H9 (cell line): ENCODE measurements at regions not wholly inside any gene's neighbourhood (a gene's known extent, or its start where the extent isn't known, plus 50 kb on each side); places are given as distances from the start of the nearest gene placed in this dataset.

ENCODE experiments used
- DNase-seq: peaks from one replicate; pipeline ENCODE4 v3.0.0-alpha.2; 2017
- H2AFZ ChIP-seq: one replicate; pipeline ENCODE4 v1.6.1; 2013; ENCODE audit warnings: mild to moderate bottlenecking, low read length, control low read depth, moderate library complexity
- H2AK5ac ChIP-seq: 2 replicates; pipeline ENCODE4 v1.6.1; 2013; ENCODE audit warnings: low read length, control low read depth, mixed read lengths; ENCODE audit not compliant: insufficient read length
- H2BK120ac ChIP-seq: one replicate; pipeline ENCODE4 v1.6.1; 2013; ENCODE audit warnings: low read depth, mild to moderate bottlenecking, low read length, control low read depth, inconsistent platforms; ENCODE audit not compliant: poor library complexity, severe bottlenecking
- H2BK12ac ChIP-seq: 2 replicates; pipeline ENCODE4 v1.6.1; 2013; ENCODE audit warnings: low read length, control low read depth, mixed read lengths, low read depth; ENCODE audit not compliant: insufficient read length
- H2BK15ac ChIP-seq: 2 replicates; pipeline ENCODE4 v1.6.1; 2013; ENCODE audit warnings: low read depth, low read length, control low read depth
- H2BK20ac ChIP-seq: one replicate; pipeline ENCODE4 v1.6.1; 2013; ENCODE audit warnings: low read depth, mild to moderate bottlenecking, low read length, control low read depth, inconsistent platforms; ENCODE audit not compliant: poor library complexity, severe bottlenecking
- H2BK5ac ChIP-seq: 2 replicates; pipeline ENCODE4 v1.6.1; 2013; ENCODE audit warnings: low read length, control low read depth, mixed read lengths; ENCODE audit not compliant: insufficient read length
- H3K14ac ChIP-seq: 2 replicates; pipeline ENCODE4 v1.6.1; 2013; ENCODE audit warnings: low read length, control low read depth; ENCODE audit not compliant: insufficient read depth
- H3K18ac ChIP-seq: 2 replicates; pipeline ENCODE4 v1.6.1; 2013; ENCODE audit warnings: low read depth, mild to moderate bottlenecking, mixed read lengths, low read length, control low read depth; ENCODE audit not compliant: insufficient read length
- H3K23ac ChIP-seq: 2 replicates; pipeline ENCODE4 v1.6.1; 2013; ENCODE audit warnings: low read length, control low read depth, mixed read lengths, low read depth; ENCODE audit not compliant: insufficient read length
- H3K23me2 ChIP-seq: 2 replicates; pipeline ENCODE4 v1.6.1; 2013; ENCODE audit warnings: low read depth, mild to moderate bottlenecking, mixed read lengths, low read length, control low read depth; ENCODE audit not compliant: insufficient read length, poor library complexity, severe bottlenecking
- H3K27ac ChIP-seq: 2 replicates; pipeline ENCODE4 v1.5.1; 2013; ENCODE audit warnings: low read length, control low read depth, mixed read lengths, low read depth; ENCODE audit not compliant: insufficient read length
- H3K27me3 ChIP-seq: 2 replicates; pipeline ENCODE4 v1.6.1; 2013; ENCODE audit warnings: low read length, control low read depth, inconsistent platforms; ENCODE audit not compliant: insufficient read depth
- H3K4ac ChIP-seq: 2 replicates; pipeline ENCODE4 v1.6.1; 2013; ENCODE audit warnings: low read depth, mild to moderate bottlenecking, control low read depth, inconsistent platforms, low read length, moderate library complexity
- H3K4me1 ChIP-seq: 2 replicates; pipeline ENCODE4 v1.6.1; 2013; ENCODE audit warnings: low read length, control low read depth, inconsistent platforms; ENCODE audit not compliant: insufficient read depth
- H3K4me2 ChIP-seq: 2 replicates; pipeline ENCODE4 v1.6.1; 2013; ENCODE audit warnings: low read length, control low read depth, mixed read lengths; ENCODE audit not compliant: insufficient read length, insufficient read depth
- H3K56ac ChIP-seq: 2 replicates; pipeline ENCODE4 v1.6.1; 2013; ENCODE audit warnings: low read depth, mild to moderate bottlenecking, mixed read lengths, low read length, control low read depth; ENCODE audit not compliant: insufficient read length
- H3K79me1 ChIP-seq: 2 replicates; pipeline ENCODE4 v1.6.1; 2013; ENCODE audit warnings: low read depth, mild to moderate bottlenecking, moderate library complexity, low read length, control low read depth, inconsistent platforms; ENCODE audit not compliant: insufficient read depth, poor library complexity, severe bottlenecking
- H3K79me2 ChIP-seq: 2 replicates; pipeline ENCODE4 v1.6.1; 2013; ENCODE audit warnings: low read length, control low read depth, inconsistent platforms; ENCODE audit not compliant: insufficient read depth
- H3K9ac ChIP-seq: 2 replicates; pipeline ENCODE4 v1.6.1; 2013; ENCODE audit warnings: low read length, control low read depth, mixed read lengths; ENCODE audit not compliant: insufficient read length; ENCODE audit errors: extremely low read depth
- H3K9me3 ChIP-seq: one replicate; pipeline ENCODE4 v1.6.1; 2013; ENCODE audit warnings: low read depth, low read length, inconsistent platforms; ENCODE audit not compliant: control insufficient read depth
- H3T11ph ChIP-seq: one replicate; pipeline ENCODE4 v1.6.1; 2013; ENCODE audit warnings: mild to moderate bottlenecking, low read length, control low read depth, inconsistent platforms
- H4K20me1 ChIP-seq: one replicate; pipeline ENCODE4 v1.6.1; 2013; ENCODE audit not compliant: control insufficient read depth, insufficient read length, insufficient read depth
- H4K5ac ChIP-seq: 2 replicates; pipeline ENCODE4 v1.6.1; 2013; ENCODE audit warnings: low read depth, mild to moderate bottlenecking, mixed read lengths, low read length, control low read depth; ENCODE audit not compliant: insufficient read length
- H4K8ac ChIP-seq: replicated peaks from 2 replicates; pipeline ENCODE4 v1.6.1; 2013; ENCODE audit warnings: low read length, control low read depth, mixed read lengths, low read depth; ENCODE audit not compliant: insufficient read length
- H4K91ac ChIP-seq: 2 replicates; pipeline ENCODE4 v1.6.1; 2013; ENCODE audit warnings: low read depth, mild to moderate bottlenecking, moderate library complexity, mixed read lengths, low read length, control low read depth; ENCODE audit not compliant: insufficient read length
- H3K27ac Mint-ChIP-seq, 3 experiments: 2 replicates in 2 of 3; 3 replicates in 1 of 3; pipeline ENCODE4 v1.8.0; 2020 to 2021; ENCODE audit warnings: mixed read lengths in 3 of 3, mild to moderate bottlenecking in 1 of 3, moderate library complexity in 1 of 3
- H3K27me3 Mint-ChIP-seq: 2 replicates; pipeline ENCODE4 v1.8.0; 2021; ENCODE audit warnings: low read depth, mild to moderate bottlenecking, moderate library complexity, mixed read lengths
- H3K36me3 Mint-ChIP-seq, 3 experiments: 2 replicates in 2 of 3; 3 replicates in 1 of 3; pipeline ENCODE4 v1.8.0; 2020 to 2021; ENCODE audit warnings: low read depth in 3 of 3, mixed read lengths in 3 of 3; ENCODE audit not compliant: insufficient read depth in 1 of 3
- H3K4me1 Mint-ChIP-seq, 2 experiments: 2 replicates each; pipeline ENCODE4 v1.8.0; 2020; ENCODE audit warnings: mixed read lengths in 2 of 2
- H3K4me3 Mint-ChIP-seq, 2 experiments: 2 replicates in 1 of 2; 3 replicates in 1 of 2; pipeline ENCODE4 v1.8.0; 2020 to 2021; ENCODE audit warnings: mild to moderate bottlenecking in 2 of 2, mixed read lengths in 2 of 2, moderate library complexity in 1 of 2
- H3K9me3 Mint-ChIP-seq, 2 experiments: 2 replicates in 1 of 2; 3 replicates in 1 of 2; pipeline ENCODE4 v1.8.0; 2020; ENCODE audit warnings: mild to moderate bottlenecking in 2 of 2, mixed read lengths in 2 of 2, moderate library complexity in 1 of 2
- CTCF ChIP-seq: fragments of 200-600 bp; sonication (generic); conservative IDR thresholded peaks from 3 replicates; pipeline ENCODE4 v1.8.0; 2021; ENCODE audit warnings: antibody characterized with exemption, mild to moderate bottlenecking
- WGBS: extraction: QIAGEN DNeasy Blood & Tissue Kit; methylation state at CpG from one replicate; pipeline ENCODE4 v1.1.7; 2013; ENCODE audit warnings: missing lambda C conversion rate, low lambda C conversion rate, mixed read lengths; ENCODE audit not compliant: insufficient read length; ENCODE audit errors: extremely low coverage; 5-methylcytosine and 5-hydroxymethylcytosine counted together

- H2BK15ac ChIP-seq, result no peak overlapping the region
- no peak overlapping the region for H3K4ac ChIP-seq
- no peak overlapping the region for H3K18ac ChIP-seq
- no peak overlapping the region for H2AK5ac ChIP-seq
- no peak overlapping the region for H4K8ac ChIP-seq
- no peaks in the 10 kb centered on the region for H3K27me3 ChIP-seq
- no peak overlapping the region for H3K4me2 ChIP-seq
- no peaks in the 10 kb centered on the region for H3K23me2 ChIP-seq
- no peak overlapping the region for H2BK20ac ChIP-seq
- no peaks in the 10 kb centered on the region for H3K79me2 ChIP-seq
- H2AFZ ChIP-seq, result no peak overlapping the region
- H3K4me3 Mint-ChIP-seq, result no peak overlapping the region
- H3K9me3 Mint-ChIP-seq, result no peaks in the 10 kb centered on the region
- no CpG with 5 or more reads among the region's 4 CpGs for WGBS
- H3T11ph ChIP-seq, result no peak overlapping the region
- no peaks in the 10 kb centered on the region for H3K9me3 ChIP-seq
- no peak overlapping the region for H2BK120ac ChIP-seq
- H2BK12ac ChIP-seq, result no peak overlapping the region
- DNase-seq, result no peak
- no peak overlapping the region for H4K5ac ChIP-seq
- H3K23ac ChIP-seq, result no peak overlapping the region
- no peaks in the 10 kb centered on the region; the same call in 1 of the 2 replicates for H3K27me3 Mint-ChIP-seq
- no peaks in the 10 kb centered on the region for H3K36me3 Mint-ChIP-seq
- no peak for TF ChIP-seq CTCF
- H3K4me1 Mint-ChIP-seq, result peaks cover 51% of the 10 kb centered on the region in 2 experiments
- H3K27ac Mint-ChIP-seq, result peak overlapping the region in 1 of 3 experiments; percentile 15; a peak in 1 of 7 replicates
- H3K4me1 ChIP-seq, result peaks cover 4% of the 10 kb centered on the region; the same call in 1 of the 2 replicates
- no peak overlapping the region for H3K27ac ChIP-seq
- no peak overlapping the region for H2BK5ac ChIP-seq
- no peaks in the 10 kb centered on the region for H3K79me1 ChIP-seq
- no peak overlapping the region for H3K9ac ChIP-seq
- H3K56ac ChIP-seq, result no peak overlapping the region
- H4K20me1 ChIP-seq, result no peaks in the 10 kb centered on the region
- no peak overlapping the region for H3K14ac ChIP-seq
- no peak overlapping the region for H4K91ac ChIP-seq
Observed at GRCh38 chr7:26951407-26951950, 87.1 kb upstream of the SKAP2 start.
